ENCODE measurements at regions not wholly inside any gene's neighbourhood (a gene's known extent, or its start where the extent isn't known, plus 50 kb on each side); places are given as distances from the start of the nearest gene placed in this dataset.
"Not testable (repeated sequence)": the region's sequence is repeated elsewhere in the genome, so short reads cannot be mapped to it uniquely, and the experiment has no call there.

GRCh38 chr13:112176141-112177119 is 109.5 kb downstream of the SOX1 start:
- H3K27ac ChIP-seq (ENCODE audit: low read depth, low read length); H3K4me3 ChIP-seq (replicated peaks in 1 of 2; ENCODE audit: low read depth in 1 of 2, low read length in 2 of 2); POLR2A ChIA-PET; H3K9ac ChIP-seq (ENCODE audit: low read length); H3K79me2 ChIP-seq (ENCODE audit: insufficient read depth, low read length); RAD21 ChIA-PET (ENCODE audit: low non-redundant PET in 1 of 2, low total read pairs in 2 of 2, uncharacterized antibody in 2 of 2, unreplicated experiment in 2 of 2); CTCF ChIA-PET; H3K36me3 ChIP-seq (ENCODE audit: control insufficient read depth in 1 of 2, insufficient read depth in 2 of 2, low read length in 2 of 2); H2AFZ ChIP-seq (ENCODE audit: low read depth, low read length, poor library complexity, severe bottlenecking); BruUV-seq (replicated peaks); H3K4me1 ChIP-seq (ENCODE audit: control insufficient read depth in 1 of 2, insufficient read depth in 2 of 2, low read length in 2 of 2); H3K9me3 ChIP-seq (ENCODE audit: control insufficient read depth in 1 of 2, insufficient read depth in 1 of 2, low read depth in 1 of 2, low read length in 2 of 2); ATAC-seq; H4K20me1 ChIP-seq (ENCODE audit: insufficient read depth); DNase-seq (ENCODE audit: low read depth, low spot score); H3K4me2 ChIP-seq (ENCODE audit: low read length); intact Hi-C loops (cut with micrococcal nuclease); H3K9me2 ChIP-seq (ENCODE audit: insufficient read depth): not testable (repeated sequence)
- H3K27me3 ChIP-seq (ENCODE audit: insufficient read depth, low read length), result peaks cover 29% of the 10 kb centered on the region

- Histone ChIP-seq H3K79me2 (ENCODE audit: insufficient read depth, low read length) (no peaks in the 10 kb centered on the region), H3K36me3 (ENCODE audit: control insufficient read depth in 1 of 2, insufficient read depth in 2 of 2, low read length in 2 of 2) (no peaks in the 10 kb centered on the region), H3K4me3 (replicated peaks in 1 of 2; ENCODE audit: low read depth in 1 of 2, low read length in 2 of 2) (no peak overlapping the region), H2AFZ (ENCODE audit: low read depth, low read length, poor library complexity, severe bottlenecking) (no peak overlapping the region), H3K9ac (ENCODE audit: low read length) (no peak overlapping the region), H3K9me3 (ENCODE audit: control insufficient read depth in 1 of 2, insufficient read depth in 1 of 2, low read depth in 1 of 2, low read length in 2 of 2) (no peaks in the 10 kb centered on the region), H3K27ac (ENCODE audit: low read depth, low read length) (no peak overlapping the region), H3K9me2 (ENCODE audit: insufficient read depth) (no peaks in the 10 kb centered on the region), H3K27me3 (ENCODE audit: insufficient read depth, low read length) (peaks cover 29% of the 10 kb centered on the region), H3K4me2 (ENCODE audit: low read length) (no peak overlapping the region), H3K4me1 (ENCODE audit: control insufficient read depth in 1 of 2, insufficient read depth in 2 of 2, low read length in 2 of 2) (no peaks in the 10 kb centered on the region), H4K20me1 (ENCODE audit: insufficient read depth) (no peaks in the 10 kb centered on the region)
- CTCF ChIA-PET, result no interaction called here
- POLR2A ChIA-PET, result no interaction called here
- ATAC-seq (no peak), DNase-seq (ENCODE audit: low read depth, low spot score) (no peak)
- RAD21 ChIA-PET (ENCODE audit: low non-redundant PET in 1 of 2, low total read pairs in 2 of 2, uncharacterized antibody in 2 of 2, unreplicated experiment in 2 of 2), result no interaction called here
- no peak for TF ChIP-seq EGR1 (IDR thresholded peaks at IDR 0.05; ENCODE audit: low read depth)
- no peak for TF ChIP-seq RAD21 (IDR thresholded peaks at IDR 0.05; ENCODE audit: low read depth)
- no TSS peak for BruUV-seq (replicated peaks)
- intact Hi-C loops (cut with micrococcal nuclease), result no loop called here
Measured at GRCh38 chr13:112177450-112178288, 110.7 kb downstream of the SOX1 start.
